Activated CD4-positive, alpha-beta memory T cell treated with anti-CD3 and anti-CD28 coated beads, Interleukin-2, amount 10 ng/mL, durations not matched to agents 7 days and 5 days (primary cell): ENCODE measurements at regions not wholly inside any gene's neighbourhood (a gene's known extent, or its start where the extent isn't known, plus 50 kb on each side); places are given as distances from the start of the nearest gene placed in this dataset.

ENCODE experiments used
- CTCF ChIA-PET: fragments of 350-600 bp; sonication (Branson Sonifier 250); formaldehyde crosslinking; loops from one replicate; lab custom pipeline; 2021; ENCODE audit warnings: antibody characterized with exemption, inconsistent platforms; lab: Charles Lee
- POLR2A ChIA-PET: fragments of 350-600 bp; sonication (Branson Sonifier 250); formaldehyde crosslinking; loops from one replicate; lab custom pipeline; 2021; ENCODE audit warnings: antibody characterized with exemption; lab: Charles Lee
- DNase-seq: peaks from one replicate; pipeline ENCODE4 v3.0.0-alpha.2; 2020
- H3K27ac Mint-ChIP-seq: one replicate; pipeline ENCODE4 v1.8.0; 2021; ENCODE audit warnings: mild to moderate bottlenecking, mixed read lengths
- H3K27me3 Mint-ChIP-seq: one replicate; pipeline ENCODE4 v1.8.0; 2021; ENCODE audit warnings: mixed read lengths
- H3K36me3 Mint-ChIP-seq: one replicate; pipeline ENCODE4 v1.8.0; 2021; ENCODE audit warnings: low read depth, mixed read lengths
- H3K4me1 Mint-ChIP-seq: one replicate; pipeline ENCODE4 v1.8.0; 2021; ENCODE audit warnings: mixed read lengths
- H3K4me3 Mint-ChIP-seq: one replicate; pipeline ENCODE4 v1.8.0; 2021; ENCODE audit warnings: mild to moderate bottlenecking, mixed read lengths
- H3K9me3 Mint-ChIP-seq: one replicate; pipeline ENCODE4 v1.8.0; 2021; ENCODE audit warnings: mixed read lengths

- H3K27ac Mint-ChIP-seq: no peak overlapping the region
- H3K27me3 Mint-ChIP-seq: no peaks in the 10 kb centered on the region
- H3K4me3 Mint-ChIP-seq: no peak overlapping the region
- H3K4me1 Mint-ChIP-seq: no peaks in the 10 kb centered on the region
- H3K9me3 Mint-ChIP-seq: peaks cover 4% of the 10 kb centered on the region
- POLR2A ChIA-PET: no interaction called here
- no peaks in the 10 kb centered on the region for H3K36me3 Mint-ChIP-seq
- CTCF ChIA-PET: no interaction called here
- DNase-seq: no peak
These were observed 110.2 kb upstream of the C1orf174 start for GRCh38 chr1:4010284-4010683.

GRCh38 chr1:4010814-4011605 lies 110.9 kb upstream of the C1orf174 start:
- H3K4me1 Mint-ChIP-seq: no peaks in the 10 kb centered on the region
- H3K9me3 Mint-ChIP-seq: peaks cover 4% of the 10 kb centered on the region
- no peak overlapping the region for H3K4me3 Mint-ChIP-seq
- POLR2A ChIA-PET: no interaction called here
- CTCF ChIA-PET: no interaction called here
- no peaks in the 10 kb centered on the region for H3K36me3 Mint-ChIP-seq
- no peaks in the 10 kb centered on the region for H3K27me3 Mint-ChIP-seq
- DNase-seq: no peak
- H3K27ac Mint-ChIP-seq: no peak overlapping the region

- no peak for DNase-seq
- no peaks in the 10 kb centered on the region for H3K9me3 Mint-ChIP-seq
- H3K36me3 Mint-ChIP-seq: no peaks in the 10 kb centered on the region
- ChIA-PET POLR2A (no interaction called here), CTCF (no interaction called here)
- H3K4me3 Mint-ChIP-seq: no peak overlapping the region
- no peaks in the 10 kb centered on the region for H3K27me3 Mint-ChIP-seq
- no peak overlapping the region for H3K27ac Mint-ChIP-seq
- H3K4me1 Mint-ChIP-seq: no peaks in the 10 kb centered on the region
These were observed 116.5 kb upstream of the C1orf174 start for GRCh38 chr1:4016351-4017130.

GRCh38 chr1:4017636-4018365 lies 117.7 kb upstream of the C1orf174 start:
- H3K27me3 Mint-ChIP-seq: no peaks in the 10 kb centered on the region
- no peaks in the 10 kb centered on the region for H3K9me3 Mint-ChIP-seq
- ChIA-PET CTCF (no interaction called here), POLR2A (no interaction called here)
- no peak overlapping the region for H3K4me3 Mint-ChIP-seq
- no peaks in the 10 kb centered on the region for H3K4me1 Mint-ChIP-seq
- no peaks in the 10 kb centered on the region for H3K36me3 Mint-ChIP-seq
- no peak for DNase-seq
- no peak overlapping the region for H3K27ac Mint-ChIP-seq

GRCh38 chr1:4018466-4019146 lies 118.5 kb upstream of the C1orf174 start:
- ChIA-PET CTCF (no interaction called here), POLR2A (no interaction called here)
- DNase-seq: no peak
- Mint-ChIP-seq H3K27ac (no peak overlapping the region), H3K27me3 (no peaks in the 10 kb centered on the region), H3K4me3 (no peak overlapping the region), H3K36me3 (no peaks in the 10 kb centered on the region), H3K9me3 (no peaks in the 10 kb centered on the region), H3K4me1 (no peaks in the 10 kb centered on the region)

GRCh38 chr1:4019147-4019521 lies 119.1 kb upstream of the C1orf174 start:
- H3K9me3 Mint-ChIP-seq: no peaks in the 10 kb centered on the region
- H3K4me1 Mint-ChIP-seq: no peaks in the 10 kb centered on the region
- CTCF ChIA-PET: no interaction called here

GRCh38 chr1:4019606-4020331 lies 119.7 kb upstream of the C1orf174 start:
- Mint-ChIP-seq H3K27me3 (no peaks in the 10 kb centered on the region), H3K27ac (no peak overlapping the region), H3K4me1 (no peaks in the 10 kb centered on the region), H3K4me3 (no peak overlapping the region), H3K9me3 (no peaks in the 10 kb centered on the region), H3K36me3 (no peaks in the 10 kb centered on the region)
- no peak for DNase-seq
- POLR2A ChIA-PET: no interaction called here
- CTCF ChIA-PET: no interaction called here

More at GRCh38 chr1:4019147-4019521, 119.1 kb upstream of the C1orf174 start:
- H3K4me3 Mint-ChIP-seq: no peak overlapping the region
- H3K36me3 Mint-ChIP-seq: no peaks in the 10 kb centered on the region
- H3K27me3 Mint-ChIP-seq: no peaks in the 10 kb centered on the region
- H3K27ac Mint-ChIP-seq: no peak overlapping the region
- POLR2A ChIA-PET: no interaction called here
- no peak for DNase-seq

- H3K4me1 Mint-ChIP-seq: no peaks in the 10 kb centered on the region
- no peak overlapping the region for H3K4me3 Mint-ChIP-seq
- no peaks in the 10 kb centered on the region for H3K9me3 Mint-ChIP-seq
- H3K27me3 Mint-ChIP-seq: no peaks in the 10 kb centered on the region
- POLR2A ChIA-PET: no interaction called here
- CTCF ChIA-PET: no interaction called here
- no peak overlapping the region for H3K27ac Mint-ChIP-seq
- no peaks in the 10 kb centered on the region for H3K36me3 Mint-ChIP-seq
- DNase-seq: no peak
These were observed 120.4 kb upstream of the C1orf174 start for GRCh38 chr1:4020449-4020848.

- ChIA-PET POLR2A (no interaction called here), CTCF (no interaction called here)
- H3K4me1 Mint-ChIP-seq: no peaks in the 10 kb centered on the region
These were observed 121.3 kb upstream of the C1orf174 start for GRCh38 chr1:4021136-4021973.

GRCh38 chr1:4021974-4022268 lies 121.8 kb upstream of the C1orf174 start:
- Mint-ChIP-seq H3K9me3 (no peaks in the 10 kb centered on the region), H3K27ac (no peak overlapping the region), H3K36me3 (no peaks in the 10 kb centered on the region), H3K27me3 (no peaks in the 10 kb centered on the region), H3K4me3 (no peak overlapping the region), H3K4me1 (no peaks in the 10 kb centered on the region)
- ChIA-PET POLR2A (no interaction called here), CTCF (no interaction called here)
- DNase-seq: no peak

More at GRCh38 chr1:4021136-4021973, 121.3 kb upstream of the C1orf174 start:
- Mint-ChIP-seq H3K27me3 (no peaks in the 10 kb centered on the region), H3K9me3 (no peaks in the 10 kb centered on the region), H3K27ac (no peak overlapping the region), H3K36me3 (no peaks in the 10 kb centered on the region), H3K4me3 (no peak overlapping the region)
- DNase-seq: no peak

- POLR2A ChIA-PET: no interaction called here
- H3K36me3 Mint-ChIP-seq: no peaks in the 10 kb centered on the region
These were observed 122.6 kb upstream of the C1orf174 start for GRCh38 chr1:4022715-4023114.

GRCh38 chr1:4023678-4024077 lies 123.6 kb upstream of the C1orf174 start:
- ChIA-PET POLR2A (no interaction called here), CTCF (no interaction called here)
- Mint-ChIP-seq H3K9me3 (no peaks in the 10 kb centered on the region), H3K4me1 (no peaks in the 10 kb centered on the region), H3K4me3 (no peak overlapping the region), H3K36me3 (no peaks in the 10 kb centered on the region), H3K27ac (no peak overlapping the region), H3K27me3 (no peaks in the 10 kb centered on the region)
- DNase-seq: no peak

More at GRCh38 chr1:4022715-4023114, 122.6 kb upstream of the C1orf174 start:
- Mint-ChIP-seq H3K27me3 (no peaks in the 10 kb centered on the region), H3K4me1 (no peaks in the 10 kb centered on the region), H3K27ac (no peak overlapping the region), H3K9me3 (no peaks in the 10 kb centered on the region), H3K4me3 (no peak overlapping the region)
- CTCF ChIA-PET: no interaction called here
- DNase-seq: no peak
